IPS-18a (cell line): ENCODE measurements at regions not wholly inside any gene's neighbourhood (a gene's known extent, or its start where the extent isn't known, plus 50 kb on each side); places are given as distances from the start of the nearest gene placed in this dataset.
"Not testable (repeated sequence)": the region's sequence is repeated elsewhere in the genome, so short reads cannot be mapped to it uniquely, and the experiment has no call there.

Experiments used
- H3K27ac ChIP-seq: one replicate; pipeline ENCODE4 v1.5.1; 2013; ENCODE audit warnings: low read length
- H3K27me3 ChIP-seq: one replicate; pipeline ENCODE4 v1.6.1; 2013; ENCODE audit warnings: mild to moderate bottlenecking, low read length; ENCODE audit not compliant: control insufficient read depth, insufficient read depth
- H3K36me3 ChIP-seq: one replicate; pipeline ENCODE4 v1.6.1; 2013; ENCODE audit warnings: low read depth, low read length; ENCODE audit not compliant: control insufficient read depth
- H3K4me1 ChIP-seq: one replicate; pipeline ENCODE4 v1.6.1; 2013; ENCODE audit warnings: low read depth, low read length; ENCODE audit not compliant: control insufficient read depth
- H3K4me3 ChIP-seq: one replicate; pipeline ENCODE4 v1.5.1; 2013; ENCODE audit warnings: low read length
- H3K9ac ChIP-seq: one replicate; pipeline ENCODE4 v1.6.1; 2013; ENCODE audit warnings: mild to moderate bottlenecking, low read length, moderate library complexity
- H3K9me3 ChIP-seq: one replicate; pipeline ENCODE4 v1.6.1; 2013; ENCODE audit warnings: low read depth, low read length; ENCODE audit not compliant: control insufficient read depth

DNA sequence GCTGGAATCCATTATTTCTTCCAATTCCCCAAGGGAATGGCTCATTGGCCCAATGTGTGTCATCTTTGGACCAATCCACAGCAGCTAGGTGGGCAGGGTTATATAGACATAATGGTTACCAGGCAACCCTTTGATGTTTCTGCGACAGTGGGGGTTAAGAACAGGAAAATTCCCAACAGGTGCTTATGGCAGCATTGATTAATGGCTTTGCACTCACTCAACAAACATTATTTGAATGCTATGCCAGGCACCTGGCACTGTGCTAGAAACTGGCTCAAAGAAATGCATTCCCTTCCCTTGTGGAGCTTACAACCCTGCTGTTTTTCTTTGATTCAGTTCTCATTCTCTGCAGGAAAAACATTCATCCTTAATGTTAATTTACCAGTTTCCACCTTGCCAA lies 1221.0 kb downstream of the AACS start:
- H3K27me3 ChIP-seq, result no peaks in the 10 kb centered on the region
- no peaks in the 10 kb centered on the region for H3K4me1 ChIP-seq
- no peak overlapping the region for H3K27ac ChIP-seq
- H3K4me3 ChIP-seq, result no peak overlapping the region
- peaks cover 21% of the 10 kb centered on the region for H3K9me3 ChIP-seq
- H3K9ac ChIP-seq, result no peak overlapping the region
- no peaks in the 10 kb centered on the region for H3K36me3 ChIP-seq

DNA sequence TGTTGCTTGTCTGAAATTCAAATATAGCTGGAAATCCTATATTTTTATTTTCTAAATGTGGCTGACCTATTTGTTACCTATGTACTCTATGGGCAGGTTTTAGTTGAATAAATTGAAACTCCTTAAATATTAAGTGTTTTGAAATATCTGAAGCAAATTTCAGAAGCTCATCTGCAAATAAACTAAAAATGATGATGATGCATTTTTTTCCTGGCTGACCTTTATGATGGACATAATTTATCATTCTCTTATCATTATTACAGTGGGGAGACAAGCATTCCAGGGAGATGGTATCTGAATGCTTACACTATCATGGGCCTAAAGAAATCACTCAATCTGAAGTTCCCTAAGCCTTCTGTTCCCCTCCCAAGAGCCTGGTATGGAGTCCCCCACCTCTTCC lies 1225.2 kb downstream of the AACS start:
- no peaks in the 10 kb centered on the region for H3K27me3 ChIP-seq
- H3K27ac ChIP-seq, result no peak overlapping the region
- H3K9me3 ChIP-seq, result peaks cover 28% of the 10 kb centered on the region
- no peak overlapping the region for H3K9ac ChIP-seq
- H3K4me3 ChIP-seq, result no peak overlapping the region
- H3K4me1 ChIP-seq, result no peaks in the 10 kb centered on the region
- no peaks in the 10 kb centered on the region for H3K36me3 ChIP-seq

DNA sequence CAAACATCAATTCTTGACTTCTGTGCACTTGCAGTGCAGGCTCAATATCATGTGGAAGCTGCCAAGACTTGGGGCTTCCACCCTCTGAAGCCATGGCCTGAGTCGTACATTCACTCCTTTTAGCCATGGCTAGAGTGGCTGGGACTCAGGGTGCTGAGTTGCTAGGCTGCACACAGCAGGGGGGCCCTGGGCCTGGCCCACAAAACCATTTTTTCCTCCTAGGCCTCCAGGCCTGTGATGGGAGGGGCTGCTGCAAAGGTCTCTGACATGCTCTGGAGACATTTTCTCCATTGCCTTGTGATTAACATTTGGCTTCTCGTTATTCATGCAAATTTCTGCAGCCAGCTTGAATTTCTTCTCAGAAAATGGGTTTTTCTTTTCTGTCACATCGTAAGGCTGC lies 1226.8 kb downstream of the AACS start:
- H3K4me1 ChIP-seq, H3K9ac ChIP-seq, H3K27ac ChIP-seq, H3K27me3 ChIP-seq, H3K36me3 ChIP-seq, H3K4me3 ChIP-seq: not testable (repeated sequence)
- peaks cover 28% of the 10 kb centered on the region for H3K9me3 ChIP-seq

DNA sequence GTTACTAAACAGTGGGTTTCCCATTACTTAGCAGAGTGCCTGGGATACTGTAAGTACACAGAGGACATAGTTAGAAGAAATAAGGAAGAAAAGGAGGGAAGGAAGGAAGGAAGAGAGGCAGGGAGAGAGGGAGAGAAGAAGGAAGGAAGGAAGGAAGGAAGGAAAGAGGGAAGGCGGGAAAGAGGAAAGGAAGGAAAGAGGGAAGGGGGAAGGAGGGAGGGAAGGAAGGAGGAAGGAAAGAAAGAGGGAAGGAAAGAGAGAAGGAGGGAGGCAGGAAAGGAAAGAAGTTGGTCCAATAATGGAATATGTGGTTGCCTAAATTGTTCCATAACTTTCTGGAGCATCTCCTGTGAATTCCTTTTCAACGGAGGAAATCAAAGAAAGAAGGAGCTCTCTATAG lies 1230.4 kb downstream of the AACS start:
- no peaks in the 10 kb centered on the region for H3K36me3 ChIP-seq
- H3K9me3 ChIP-seq, result peaks cover 22% of the 10 kb centered on the region
- H3K27me3 ChIP-seq, result no peaks in the 10 kb centered on the region
- H3K4me1 ChIP-seq, result no peaks in the 10 kb centered on the region
- H3K27ac ChIP-seq, result no peak overlapping the region
- no peak overlapping the region for H3K9ac ChIP-seq
- H3K4me3 ChIP-seq, result no peak overlapping the region

DNA sequence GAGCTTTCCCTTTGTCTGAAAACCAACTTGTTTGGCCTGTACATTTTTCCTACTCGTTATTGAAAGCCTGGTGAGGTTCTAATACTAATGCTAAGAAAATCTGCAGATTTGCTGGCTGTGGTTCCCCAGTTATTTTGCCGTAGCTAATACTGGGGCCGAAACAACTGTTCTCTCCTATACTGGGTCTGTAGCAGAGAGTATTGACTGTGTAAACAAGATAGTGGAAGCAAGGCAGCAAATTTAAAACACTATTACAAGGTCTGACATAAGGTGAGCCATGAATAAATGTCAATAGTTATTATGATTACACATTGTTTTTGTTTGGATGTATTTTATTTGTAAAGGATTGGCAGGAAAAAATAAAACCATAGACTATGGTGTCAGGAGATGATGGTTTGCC lies 1244.0 kb downstream of the AACS start:
- Histone ChIP-seq H3K9me3 (peaks cover 28% of the 10 kb centered on the region), H3K27me3 (no peaks in the 10 kb centered on the region), H3K27ac (no peak overlapping the region), H3K36me3 (no peaks in the 10 kb centered on the region), H3K9ac (no peak overlapping the region), H3K4me1 (no peaks in the 10 kb centered on the region), H3K4me3 (no peak overlapping the region)

DNA sequence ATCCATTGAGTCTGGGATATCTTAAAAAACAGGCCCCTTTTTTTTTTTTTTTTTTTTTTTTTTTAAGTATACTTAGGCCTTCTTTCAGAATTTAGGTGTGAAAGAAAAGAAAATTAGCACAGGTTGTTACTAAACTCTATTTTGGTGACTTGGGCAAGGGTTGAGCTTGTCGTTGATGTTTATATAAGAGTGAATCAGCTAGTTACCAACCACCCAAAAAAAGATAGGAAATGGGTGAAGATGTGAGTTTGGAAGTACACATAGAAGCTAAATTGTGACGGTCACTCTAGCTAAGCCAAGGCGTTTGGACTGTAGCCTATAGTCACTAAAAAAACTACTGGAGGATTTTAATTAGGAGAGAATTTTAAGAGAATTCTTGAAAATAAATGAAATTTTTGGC lies 1247.2 kb downstream of the AACS start:
- Histone ChIP-seq H3K4me1 (no peaks in the 10 kb centered on the region), H3K36me3 (no peaks in the 10 kb centered on the region), H3K4me3 (no peak overlapping the region), H3K27me3 (no peaks in the 10 kb centered on the region), H3K27ac (no peak overlapping the region), H3K9ac (no peak overlapping the region), H3K9me3 (peaks cover 18% of the 10 kb centered on the region)

DNA sequence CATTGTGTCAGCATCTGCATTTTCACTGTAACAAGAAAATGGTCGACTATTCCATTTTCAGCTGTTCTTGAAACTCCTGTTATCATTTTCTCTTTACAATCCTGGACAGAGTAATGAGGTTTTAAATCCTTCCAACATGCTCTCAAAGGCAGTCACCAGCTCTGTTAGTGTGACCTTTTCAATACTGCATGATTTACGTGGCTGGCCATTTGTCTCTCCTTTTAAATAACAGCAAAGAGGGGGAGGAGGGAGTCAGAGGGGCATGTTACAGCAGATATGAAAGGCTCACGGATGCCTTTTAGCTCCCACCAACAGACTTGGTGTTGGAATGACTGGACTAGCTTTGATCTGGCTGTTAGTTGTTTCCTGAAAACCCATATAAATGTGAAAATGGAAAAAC lies 1251.2 kb downstream of the AACS start:
- Histone ChIP-seq H3K27me3 (no peaks in the 10 kb centered on the region), H3K4me3 (no peak overlapping the region), H3K4me1 (no peaks in the 10 kb centered on the region), H3K9me3 (peaks cover 15% of the 10 kb centered on the region), H3K27ac (no peak overlapping the region), H3K9ac (no peak overlapping the region), H3K36me3 (no peaks in the 10 kb centered on the region)

DNA sequence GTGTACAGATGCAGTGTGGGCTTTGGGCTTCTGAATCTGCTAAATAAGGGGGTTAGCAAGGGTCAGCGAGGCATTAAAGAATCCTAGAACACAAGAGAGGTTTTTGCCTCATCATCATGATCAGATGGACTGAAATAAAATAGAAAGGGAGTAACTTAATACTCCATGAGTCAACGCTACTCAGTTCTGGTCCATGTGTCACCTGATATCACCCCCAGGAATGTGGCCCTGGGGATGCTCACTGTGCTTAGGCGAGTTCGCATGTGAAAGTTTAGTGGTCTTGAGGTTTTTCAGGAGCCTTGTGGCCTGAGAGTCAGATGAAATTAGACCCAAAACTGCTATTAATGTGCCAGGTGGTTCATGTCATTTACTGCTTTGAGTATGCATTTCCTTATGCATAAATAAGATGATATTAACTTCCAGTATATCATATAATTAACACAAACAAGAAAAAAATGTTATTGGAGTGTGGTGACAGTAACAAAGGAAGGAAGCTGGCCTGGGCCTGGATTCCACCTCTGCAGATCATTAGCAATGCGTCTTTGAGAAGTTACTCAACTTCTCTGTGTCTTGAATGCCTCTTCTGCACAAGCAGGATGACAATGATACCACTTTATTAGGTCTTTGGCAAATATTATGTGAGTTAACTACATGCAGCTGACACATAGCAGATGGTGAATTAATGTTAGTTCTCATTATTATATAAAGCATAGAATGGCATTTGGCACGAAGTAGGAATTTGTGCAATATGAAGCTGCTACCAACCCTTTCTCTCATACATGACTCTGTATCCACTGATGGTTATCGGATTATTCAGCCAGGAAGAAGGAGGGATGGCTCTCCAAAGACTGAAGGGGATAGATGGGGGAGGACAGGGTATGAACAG lies 1272.6 kb downstream of the AACS start:
- no peaks in the 10 kb centered on the region for H3K4me1 ChIP-seq
- no peaks in the 10 kb centered on the region for H3K36me3 ChIP-seq
- H3K27me3 ChIP-seq, result no peaks in the 10 kb centered on the region
- H3K27ac ChIP-seq, result no peak overlapping the region
- no peak overlapping the region for H3K9ac ChIP-seq
- no peak overlapping the region for H3K4me3 ChIP-seq
- peaks cover 26% of the 10 kb centered on the region for H3K9me3 ChIP-seq

DNA sequence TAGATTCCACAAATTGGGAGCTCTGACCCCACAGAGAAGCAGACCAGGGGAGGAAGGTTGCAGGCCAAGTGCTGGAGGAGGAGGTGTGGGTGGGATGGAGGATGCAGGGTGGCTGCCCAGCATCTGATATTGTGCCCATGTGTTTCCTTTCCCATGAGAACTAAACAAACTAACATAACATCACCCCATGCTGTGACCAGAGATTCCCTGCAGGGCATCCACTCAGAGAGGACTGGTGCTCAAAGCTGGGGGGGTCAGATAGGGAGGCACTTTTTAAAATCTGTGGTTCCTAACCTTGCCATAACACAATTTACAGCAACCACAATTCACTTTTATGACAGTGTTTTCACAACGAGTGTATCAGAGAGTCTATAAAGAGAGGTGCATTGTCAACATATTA lies 1277.6 kb downstream of the AACS start:
- Histone ChIP-seq H3K4me3 (no peak overlapping the region), H3K4me1 (no peaks in the 10 kb centered on the region), H3K9ac (no peak overlapping the region), H3K9me3 (peaks cover 35% of the 10 kb centered on the region), H3K27ac (no peak overlapping the region), H3K27me3 (no peaks in the 10 kb centered on the region), H3K36me3 (no peaks in the 10 kb centered on the region)

DNA sequence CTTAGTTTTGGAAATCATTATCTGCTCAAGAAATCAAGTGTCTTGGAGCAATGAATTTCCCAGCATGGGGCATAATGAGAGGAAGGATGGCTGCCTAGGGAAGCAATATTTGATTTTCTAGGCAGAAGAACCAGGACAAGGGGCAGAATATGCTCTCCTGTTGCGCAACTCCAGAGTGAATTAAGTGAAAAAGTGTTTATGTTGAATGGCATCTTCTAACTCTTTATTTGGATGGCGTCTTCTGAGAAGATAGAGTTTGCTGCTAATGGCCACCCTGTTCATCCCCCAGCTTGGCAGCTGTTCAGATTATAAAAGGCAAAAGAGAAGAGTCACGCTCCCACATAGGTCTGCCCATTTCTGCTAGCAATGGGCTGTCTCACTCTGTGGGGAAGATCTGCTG lies 1278.1 kb downstream of the AACS start:
- no peaks in the 10 kb centered on the region for H3K4me1 ChIP-seq
- no peak overlapping the region for H3K27ac ChIP-seq
- peaks cover 33% of the 10 kb centered on the region for H3K9me3 ChIP-seq
- H3K27me3 ChIP-seq, result no peaks in the 10 kb centered on the region
- no peaks in the 10 kb centered on the region for H3K36me3 ChIP-seq
- no peak overlapping the region for H3K9ac ChIP-seq
- H3K4me3 ChIP-seq, result no peak overlapping the region

DNA sequence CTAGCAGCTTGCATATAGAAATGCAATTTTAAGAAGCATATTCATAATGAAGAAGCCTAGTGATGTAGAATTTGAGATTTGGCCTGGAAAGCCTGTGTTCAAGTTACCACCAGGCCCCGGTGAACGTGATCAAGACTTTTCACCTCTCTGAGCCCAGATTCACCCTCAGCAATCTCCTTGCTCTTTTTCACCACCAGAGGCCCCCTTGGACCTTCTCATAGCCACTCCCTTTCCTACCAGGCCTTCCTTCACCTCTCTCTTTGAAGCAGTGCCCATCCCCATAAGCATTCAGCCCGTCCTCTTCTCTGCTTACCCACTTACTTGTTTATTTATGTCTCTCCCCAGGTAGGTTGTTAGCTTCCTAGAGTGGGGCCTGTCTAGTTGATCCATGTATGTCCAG lies 1280.9 kb downstream of the AACS start:
- Histone ChIP-seq H3K9ac (no peak overlapping the region), H3K36me3 (no peaks in the 10 kb centered on the region), H3K4me1 (no peaks in the 10 kb centered on the region), H3K9me3 (peaks cover 31% of the 10 kb centered on the region), H3K27ac (no peak overlapping the region), H3K27me3 (no peaks in the 10 kb centered on the region), H3K4me3 (no peak overlapping the region)

DNA sequence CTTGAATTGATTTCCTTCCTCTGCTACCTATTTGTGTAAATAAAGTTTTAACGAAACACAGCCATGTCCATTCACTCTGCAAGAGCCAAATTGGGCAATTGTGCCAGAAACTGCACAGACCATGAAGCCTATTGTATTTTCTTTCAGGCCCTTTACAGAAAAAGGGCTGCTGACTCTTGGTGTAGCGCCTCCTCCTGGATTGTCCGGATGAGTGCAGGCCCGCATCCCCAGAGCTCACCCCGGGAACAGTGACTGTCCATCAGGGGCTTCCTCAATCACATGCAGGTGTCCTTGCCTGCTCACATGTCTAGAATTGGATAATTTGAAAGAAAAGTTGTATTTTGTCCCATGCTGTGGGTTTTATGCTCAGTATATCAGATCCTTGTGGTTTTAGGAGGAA lies 1282.2 kb downstream of the AACS start:
- no peaks in the 10 kb centered on the region for H3K4me1 ChIP-seq
- H3K9ac ChIP-seq, result no peak overlapping the region
- no peaks in the 10 kb centered on the region for H3K27me3 ChIP-seq
- H3K36me3 ChIP-seq, result no peaks in the 10 kb centered on the region
- H3K4me3 ChIP-seq, result no peak overlapping the region
- peaks cover 28% of the 10 kb centered on the region for H3K9me3 ChIP-seq
- no peak overlapping the region for H3K27ac ChIP-seq
